HepG2 (cell line): ENCODE measurements at regions not wholly inside any gene's neighbourhood (a gene's known extent, or its start where the extent isn't known, plus 50 kb on each side); places are given as distances from the start of the nearest gene placed in this dataset.

ENCODE experiments used
- ATAC-seq: fragments of 200-7000 bp; cut with Tn5 transposase; 3 replicates; pipeline ENCODE4 v1.9.1; 2020; ENCODE audit warnings: mild to moderate bottlenecking, moderate library complexity
- BruUV-seq: library from RNA; stranded (reverse); fragments of 400-500 nt; replicated peaks from 2 replicates; lab custom pipeline; 2021; lab: Mats Ljungman, UMichigan
- CTCF ChIA-PET: fragments of 300-600 bp; formaldehyde crosslinking; extraction: SDS; loops from one replicate; lab custom pipeline; 2021; ENCODE audit warnings: low total read pairs, inconsistent platforms, low intra/inter-chr PET ratio; lab: Yijun Ruan, JAX
- POLR2A ChIA-PET: fragments of 350-600 bp; sonication (Branson Sonifier 250); formaldehyde crosslinking; loops from one replicate; lab custom pipeline; 2020; ENCODE audit warnings: antibody characterized with exemption, inconsistent platforms; lab: Yijun Ruan, JAX
- DNase-seq: peaks from one replicate; pipeline ENCODE4 v3.0.0-alpha.2; 2015; ENCODE audit warnings: low spot score
- FAIRE-seq: peaks from 3 replicates; lab custom pipeline; 2011; peaks lifted over from hg19 to GRCh38; lab: Jason Lieb, UNC
- H2AFZ ChIP-seq: one replicate; pipeline ENCODE4 v1.6.1; 2011; ENCODE audit warnings: low read length, inconsistent platforms
- H3K27ac ChIP-seq: fragments of 300-600 bp; 3 replicates; pipeline ENCODE4 v1.8.0; 2011; ENCODE audit warnings: mixed run types, mild to moderate bottlenecking, mixed read lengths, low read length, inconsistent platforms; ENCODE audit not compliant: insufficient read depth; ENCODE audit errors: extremely low read length
- H3K27me3 ChIP-seq, 2 experiments: fragments of 200-600 bp in 1 of 2; 2 replicates in 1 of 2; 3 replicates in 1 of 2; pipeline versions ENCODE4 v1.6.0 to v1.8.0; 2011; ENCODE audit warnings: low read length in 2 of 2, mild to moderate bottlenecking in 2 of 2, moderate library complexity in 2 of 2, inconsistent platforms in 1 of 2; ENCODE audit not compliant: insufficient read depth in 2 of 2, control insufficient read depth in 1 of 2
- H3K36me3 ChIP-seq, 2 experiments: fragments of 200-600 bp in 1 of 2; replicated peaks in 1 of 2; 2 replicates in 1 of 2; 3 replicates in 1 of 2; pipeline versions ENCODE4 v1.5.1 to v1.8.0; 2011; ENCODE audit warnings: low read length in 2 of 2, inconsistent platforms in 1 of 2; ENCODE audit not compliant: insufficient read depth in 2 of 2, control insufficient read depth in 1 of 2
- H3K4me1 ChIP-seq: 2 replicates; pipeline ENCODE4 v1.5.1; 2012; ENCODE audit warnings: low read length, inconsistent platforms; ENCODE audit not compliant: insufficient read depth
- H3K4me2 ChIP-seq: 2 replicates; pipeline ENCODE4 v1.6.0; 2011; ENCODE audit warnings: low read depth, low read length, inconsistent platforms
- H3K4me3 ChIP-seq, 3 experiments: fragments of 200-600 bp in 1 of 3; sonication (generic), shearing (Covaris generic) in 1 of 3; replicated peaks in 1 of 3; 2 replicates each; pipeline ENCODE4 v1.5.1; 2011 to 2016; ENCODE audit warnings: low read length in 3 of 3, inconsistent platforms in 2 of 3, low read depth in 2 of 3, mild to moderate bottlenecking in 2 of 3, control low read depth in 1 of 3, mixed read lengths in 1 of 3; ENCODE audit not compliant: insufficient read depth in 1 of 3
- H3K79me2 ChIP-seq: one replicate; pipeline ENCODE4 v1.6.1; 2011; ENCODE audit warnings: low read length, inconsistent platforms; ENCODE audit not compliant: insufficient read depth
- H3K9ac ChIP-seq: 2 replicates; pipeline ENCODE4 v1.6.0; 2011; ENCODE audit warnings: mild to moderate bottlenecking, low read depth, low read length, inconsistent platforms; ENCODE audit not compliant: insufficient read depth
- H3K9me3 ChIP-seq: 2 replicates; pipeline ENCODE4 v1.5.1; 2012; ENCODE audit warnings: mild to moderate bottlenecking, low read length
- H4K20me1 ChIP-seq: 2 replicates; pipeline ENCODE4 v1.6.0; 2011; ENCODE audit warnings: inconsistent platforms, mild to moderate bottlenecking, low read length, moderate library complexity; ENCODE audit not compliant: insufficient read depth
- BCL6 ChIP-seq: IDR thresholded peaks from 2 replicates; pipeline ENCODE4 v1.6.1; 2016; ENCODE audit warnings: missing genetic modification reagents, missing compliant biosample characterization
- CC2D1A ChIP-seq: sonication (generic); formaldehyde crosslinking; IDR thresholded peaks from 2 replicates; pipeline ENCODE4 v1.8.1; 2023; ENCODE audit warnings: mild to moderate bottlenecking, missing genetic modification reagents
- CENPX ChIP-seq: sonication (generic); formaldehyde crosslinking; IDR thresholded peaks from 2 replicates; pipeline ENCODE4 v1.9.0; 2021; ENCODE audit warnings: mild to moderate bottlenecking, missing genetic modification reagents, moderate library complexity
- HNRNPK ChIP-seq: fragments of 200-400 bp; formaldehyde crosslinking; IDR thresholded peaks from 2 replicates; pipeline ENCODE4 v1.6.1; 2018; ENCODE audit warnings: low read length, low read depth, moderate library complexity, mild to moderate bottlenecking; ENCODE audit not compliant: poor library complexity, severe bottlenecking
- IKZF4 ChIP-seq: sonication (generic); formaldehyde crosslinking; IDR thresholded peaks from 2 replicates; pipeline ENCODE4 v1.5.1; 2020; ENCODE audit warnings: borderline replicate concordance, mild to moderate bottlenecking, low read depth, missing genetic modification reagents; ENCODE audit errors: not compliant biosample characterization
- LRRFIP1 ChIP-seq: sonication (generic); formaldehyde crosslinking; conservative IDR thresholded peaks from 2 replicates; pipeline ENCODE4 v1.4.0; 2020; ENCODE audit warnings: missing genetic modification reagents
- MBD4 ChIP-seq: IDR thresholded peaks from 2 replicates; pipeline ENCODE4 v1.6.1; 2012; ENCODE audit warnings: low read length, inconsistent platforms, borderline replicate concordance
- MNT ChIP-seq: fragments of 450-650 bp; IDR thresholded peaks from 2 replicates; pipeline ENCODE4 v1.6.1; 2016
- MZF1 ChIP-seq: sonication (generic); formaldehyde crosslinking; IDR thresholded peaks from 2 replicates; pipeline ENCODE4 v1.8.1; 2023; ENCODE audit warnings: mild to moderate bottlenecking, missing genetic modification reagents, borderline replicate concordance
- RNF2 ChIP-seq: fragments of 450-650 bp; conservative IDR thresholded peaks from 2 replicates; pipeline ENCODE4 v1.6.1; 2016; ENCODE audit warnings: low read depth
- UBTF ChIP-seq: sonication (generic); formaldehyde crosslinking; IDR thresholded peaks from 2 replicates; pipeline ENCODE4 v1.4.0; 2020; ENCODE audit warnings: mild to moderate bottlenecking, missing genetic modification reagents
- ZGPAT ChIP-seq: IDR thresholded peaks from 2 replicates; pipeline ENCODE4 v1.6.1; 2016; ENCODE audit warnings: mild to moderate bottlenecking
- ZNF724P ChIP-seq: sonication (generic); formaldehyde crosslinking; IDR thresholded peaks from 2 replicates; pipeline ENCODE4 v1.8.0; 2022; ENCODE audit warnings: missing genetic modification reagents, borderline replicate concordance
- WGBS: methylation state at CpG from one replicate; pipeline ENCODE4 v1.1.6; 2017; ENCODE audit warnings: low lambda C conversion rate; 5-methylcytosine and 5-hydroxymethylcytosine counted together
- in situ Hi-C: cut with HindIII; loops from 2 replicates; pipeline ENCODE4 v1.10.0; 2017; ENCODE audit warnings: low pct_unique_long_range_greater_than_20kb; ENCODE audit not compliant: extremely low pct_ligation_motif_present
- intact Hi-C: fragments of 100-400 bp; cut with micrococcal nuclease; formaldehyde crosslinking; loops from one replicate; pipeline ENCODE4 v1.10.0; 2022; ENCODE audit not compliant: unreplicated experiment

- TF ChIP-seq IKZF4 (CRISPR knock-in tag) (no peak), UBTF (no peak), MBD4 (no peak), ZGPAT (no peak), BCL6 (CRISPR knock-in tag) (no peak)
- TF ChIP-seq, all 625 proteins: peak for 0
Measured at GRCh38 chr6:170057961-170058877, 232.7 kb downstream of the DLL1 start (continued).

GRCh38 chr6:170057034-170057734, 233.7 kb downstream of the DLL1 start:
- 32% methylated on average over 15 of the region's 16 CpGs for WGBS
- Histone ChIP-seq H2AFZ (no peak overlapping the region), H3K9me3 (no peaks in the 10 kb centered on the region), H3K4me1 (no peaks in the 10 kb centered on the region), H3K27me3 (peaks cover 15 to 63% of the 10 kb centered on the region in 2 experiments), H3K4me2 (no peak overlapping the region), H3K9ac (no peak overlapping the region), H3K36me3 (no peaks in the 10 kb centered on the region), H3K27ac (no peak overlapping the region), H3K79me2 (no peaks in the 10 kb centered on the region), H4K20me1 (no peaks in the 10 kb centered on the region), H3K4me3 (no peak overlapping the region)
- in situ Hi-C loops (no loop called here), intact Hi-C loops (no loop called here)
- BruUV-seq, result no TSS peak
- CTCF ChIA-PET, result no interaction called here
- FAIRE-seq (no peak), DNase-seq (no peak), ATAC-seq (no peak)
- POLR2A ChIA-PET, result no interaction called here
- no peak for TF ChIP-seq MZF1 (CRISPR knock-in tag)
- TF ChIP-seq LRRFIP1 (CRISPR knock-in tag), result no peak
- TF ChIP-seq RNF2, result no peak
- TF ChIP-seq MNT, result peak; percentile 72
- TF ChIP-seq CENPX (CRISPR knock-in tag), result no peak
- TF ChIP-seq ZNF724P (CRISPR knock-in tag), result no peak
- peak; percentile 86 for TF ChIP-seq HNRNPK
- TF ChIP-seq CC2D1A (CRISPR knock-in tag), result no peak
